ENCODE measurements at regions not wholly inside any gene's neighbourhood (a gene's known extent, or its start where the extent isn't known, plus 50 kb on each side); places are given as distances from the start of the nearest gene placed in this dataset.

- Mint-ChIP-seq H3K4me3 (no peak overlapping the region), H3K36me3 (no peaks in the 10 kb centered on the region), H3K4me1 (no peaks in the 10 kb centered on the region)
Observed at GRCh38 chr13:88526186-88526852, 855.1 kb downstream of the SLITRK5 start.

GRCh38 chr13:88526853-88527215 is 855.7 kb downstream of the SLITRK5 start:
- DNase-seq (no peak), ATAC-seq (ENCODE audit: low read depth in 2 of 2) (no peak)
- Histone ChIP-seq H3K4me3 (ENCODE audit: low read depth, low read length) (no peak overlapping the region), H3K27ac (ENCODE audit: insufficient read depth, low read length, poor library complexity, severe bottlenecking) (no peak overlapping the region), H3K36me3 (ENCODE audit: control insufficient read depth, insufficient read depth, low read length) (no peaks in the 10 kb centered on the region), H3K4me1 (ENCODE audit: control insufficient read depth, insufficient read depth, low read length, poor library complexity, severe bottlenecking) (no peaks in the 10 kb centered on the region), H3K27me3 (ENCODE audit: control insufficient read depth, insufficient read depth, low read length) (no peaks in the 10 kb centered on the region), H3K9me3 (ENCODE audit: control insufficient read depth in 2 of 2, low read length in 2 of 2) (no peaks in the 10 kb centered on the region)
- Mint-ChIP-seq H3K27ac (no peak overlapping the region), H3K9me3 (peaks cover 0 to 7% (median 2%) of the 10 kb centered on the region in 7 donors), H3K4me3 (no peak overlapping the region), H3K4me1 (no peaks in the 10 kb centered on the region), H3K36me3 (no peaks in the 10 kb centered on the region), H3K27me3 (no peaks in the 10 kb centered on the region)

More at GRCh38 chr13:88526186-88526852, 855.1 kb downstream of the SLITRK5 start:
- no peaks in the 10 kb centered on the region for H3K4me1 ChIP-seq (ENCODE audit: control insufficient read depth, insufficient read depth, low read length, poor library complexity, severe bottlenecking)
- no peak overlapping the region for H3K27ac ChIP-seq (ENCODE audit: insufficient read depth, low read length, poor library complexity, severe bottlenecking)
- peaks cover 0 to 9% (median 2%) of the 10 kb centered on the region in 7 donors for H3K9me3 Mint-ChIP-seq
- H3K27me3 Mint-ChIP-seq, result no peaks in the 10 kb centered on the region
- DNase-seq (no peak), ATAC-seq (ENCODE audit: low read depth in 2 of 2) (no peak)
- H3K9me3 ChIP-seq (ENCODE audit: control insufficient read depth in 2 of 2, low read length in 2 of 2), result no peaks in the 10 kb centered on the region
- H3K27me3 ChIP-seq (ENCODE audit: control insufficient read depth, insufficient read depth, low read length), result no peaks in the 10 kb centered on the region
- no peaks in the 10 kb centered on the region for H3K36me3 ChIP-seq (ENCODE audit: control insufficient read depth, insufficient read depth, low read length)
- H3K4me3 ChIP-seq (ENCODE audit: low read depth, low read length), result no peak overlapping the region
- H3K27ac Mint-ChIP-seq, result no peak overlapping the region

- Mint-ChIP-seq H3K4me1 (no peaks in the 10 kb centered on the region), H3K36me3 (no peaks in the 10 kb centered on the region), H3K9me3 (peaks cover 0 to 15% (median 3%) of the 10 kb centered on the region in 7 donors), H3K27ac (no peak overlapping the region), H3K27me3 (no peaks in the 10 kb centered on the region), H3K4me3 (no peak overlapping the region)
- H3K27me3 ChIP-seq (ENCODE audit: control insufficient read depth, insufficient read depth, low read length), result no peaks in the 10 kb centered on the region
- H3K9me3 ChIP-seq (ENCODE audit: control insufficient read depth in 2 of 2, low read length in 2 of 2), result peaks cover 0 to 4% of the 10 kb centered on the region in 2 experiments
- no peak overlapping the region for H3K4me3 ChIP-seq (ENCODE audit: low read depth, low read length)
- no peaks in the 10 kb centered on the region for H3K4me1 ChIP-seq (ENCODE audit: control insufficient read depth, insufficient read depth, low read length, poor library complexity, severe bottlenecking)
- no peak overlapping the region for H3K27ac ChIP-seq (ENCODE audit: insufficient read depth, low read length, poor library complexity, severe bottlenecking)
- DNase-seq (no peak), ATAC-seq (ENCODE audit: low read depth in 2 of 2) (no peak)
- H3K36me3 ChIP-seq (ENCODE audit: control insufficient read depth, insufficient read depth, low read length), result no peaks in the 10 kb centered on the region
Observed at GRCh38 chr13:88541994-88542393, 870.8 kb downstream of the SLITRK5 start.

- Mint-ChIP-seq H3K9me3 (peaks cover 0 to 18% (median 3%) of the 10 kb centered on the region in 7 donors), H3K36me3 (no peaks in the 10 kb centered on the region), H3K27ac (no peak overlapping the region), H3K27me3 (no peaks in the 10 kb centered on the region), H3K4me3 (no peak overlapping the region), H3K4me1 (no peaks in the 10 kb centered on the region)
- Histone ChIP-seq H3K27ac (ENCODE audit: insufficient read depth, low read length, poor library complexity, severe bottlenecking) (no peak overlapping the region), H3K36me3 (ENCODE audit: control insufficient read depth, insufficient read depth, low read length) (no peaks in the 10 kb centered on the region), H3K4me3 (ENCODE audit: low read depth, low read length) (no peak overlapping the region), H3K9me3 (ENCODE audit: control insufficient read depth in 2 of 2, low read length in 2 of 2) (peaks cover 0 to 4% of the 10 kb centered on the region in 2 experiments), H3K4me1 (ENCODE audit: control insufficient read depth, insufficient read depth, low read length, poor library complexity, severe bottlenecking) (no peaks in the 10 kb centered on the region), H3K27me3 (ENCODE audit: control insufficient read depth, insufficient read depth, low read length) (no peaks in the 10 kb centered on the region)
- ATAC-seq (ENCODE audit: low read depth in 2 of 2) (no peak), DNase-seq (no peak)
Observed at GRCh38 chr13:88544836-88545235, 873.7 kb downstream of the SLITRK5 start.

GRCh38 chr13:88552966-88553365 is 881.8 kb downstream of the SLITRK5 start:
- Histone ChIP-seq H3K36me3 (ENCODE audit: control insufficient read depth, insufficient read depth, low read length) (no peaks in the 10 kb centered on the region), H3K9me3 (ENCODE audit: control insufficient read depth in 2 of 2, low read length in 2 of 2) (peaks cover 0 to 3% of the 10 kb centered on the region in 2 experiments), H3K4me3 (ENCODE audit: low read depth, low read length) (no peak overlapping the region), H3K4me1 (ENCODE audit: control insufficient read depth, insufficient read depth, low read length, poor library complexity, severe bottlenecking) (no peaks in the 10 kb centered on the region), H3K27me3 (ENCODE audit: control insufficient read depth, insufficient read depth, low read length) (no peaks in the 10 kb centered on the region), H3K27ac (ENCODE audit: insufficient read depth, low read length, poor library complexity, severe bottlenecking) (no peak overlapping the region)
- Mint-ChIP-seq H3K4me3 (no peak overlapping the region), H3K36me3 (no peaks in the 10 kb centered on the region), H3K27me3 (no peaks in the 10 kb centered on the region), H3K9me3 (peaks cover 0 to 6% (median 2%) of the 10 kb centered on the region in 7 donors), H3K4me1 (no peaks in the 10 kb centered on the region), H3K27ac (no peak overlapping the region)
- DNase-seq (no peak), ATAC-seq (ENCODE audit: low read depth in 2 of 2) (no peak)

GRCh38 chr13:88565566-88565965 is 894.4 kb downstream of the SLITRK5 start:
- H3K4me1 Mint-ChIP-seq, result peaks cover 0 to 6% (median 0%) of the 10 kb centered on the region in 4 donors
- H3K4me3 Mint-ChIP-seq, result no peak overlapping the region
- Histone ChIP-seq H3K4me3 (ENCODE audit: low read depth, low read length) (no peak overlapping the region), H3K9me3 (ENCODE audit: control insufficient read depth in 2 of 2, low read length in 2 of 2) (no peaks in the 10 kb centered on the region), H3K27ac (ENCODE audit: insufficient read depth, low read length, poor library complexity, severe bottlenecking) (no peak overlapping the region), H3K4me1 (ENCODE audit: control insufficient read depth, insufficient read depth, low read length, poor library complexity, severe bottlenecking) (no peaks in the 10 kb centered on the region), H3K27me3 (ENCODE audit: control insufficient read depth, insufficient read depth, low read length) (no peaks in the 10 kb centered on the region), H3K36me3 (ENCODE audit: control insufficient read depth, insufficient read depth, low read length) (no peaks in the 10 kb centered on the region)
- DNase-seq (no peak), ATAC-seq (ENCODE audit: low read depth in 2 of 2) (no peak)
- H3K27me3 Mint-ChIP-seq, result no peaks in the 10 kb centered on the region
- no peak overlapping the region for H3K27ac Mint-ChIP-seq
- H3K36me3 Mint-ChIP-seq, result no peaks in the 10 kb centered on the region
- peaks cover 1 to 7% (median 4%) of the 10 kb centered on the region in 7 donors for H3K9me3 Mint-ChIP-seq

GRCh38 chr13:88585861-88586260 is 914.7 kb downstream of the SLITRK5 start:
- Histone ChIP-seq H3K4me3 (ENCODE audit: low read depth, low read length) (no peak overlapping the region), H3K4me1 (ENCODE audit: control insufficient read depth, insufficient read depth, low read length, poor library complexity, severe bottlenecking) (no peaks in the 10 kb centered on the region), H3K36me3 (ENCODE audit: control insufficient read depth, insufficient read depth, low read length) (no peaks in the 10 kb centered on the region), H3K27me3 (ENCODE audit: control insufficient read depth, insufficient read depth, low read length) (no peaks in the 10 kb centered on the region), H3K27ac (ENCODE audit: insufficient read depth, low read length, poor library complexity, severe bottlenecking) (no peak overlapping the region), H3K9me3 (ENCODE audit: control insufficient read depth in 2 of 2, low read length in 2 of 2) (peaks cover 0 to 3% of the 10 kb centered on the region in 2 experiments)
- no peak overlapping the region for H3K27ac Mint-ChIP-seq
- ATAC-seq (ENCODE audit: low read depth in 2 of 2) (no peak), DNase-seq (no peak)
- H3K4me3 Mint-ChIP-seq, result no peak overlapping the region
- no peaks in the 10 kb centered on the region for H3K4me1 Mint-ChIP-seq
- peaks cover 0 to 19% (median 3%) of the 10 kb centered on the region in 7 donors for H3K9me3 Mint-ChIP-seq
- H3K36me3 Mint-ChIP-seq, result no peaks in the 10 kb centered on the region
- H3K27me3 Mint-ChIP-seq, result peaks cover 4% of the 10 kb centered on the region

GRCh38 chr13:88586263-88586662 is 915.1 kb downstream of the SLITRK5 start:
- Histone ChIP-seq H3K4me1 (ENCODE audit: control insufficient read depth, insufficient read depth, low read length, poor library complexity, severe bottlenecking) (no peaks in the 10 kb centered on the region), H3K4me3 (ENCODE audit: low read depth, low read length) (no peak overlapping the region), H3K36me3 (ENCODE audit: control insufficient read depth, insufficient read depth, low read length) (no peaks in the 10 kb centered on the region), H3K9me3 (ENCODE audit: control insufficient read depth in 2 of 2, low read length in 2 of 2) (peaks cover 0 to 3% of the 10 kb centered on the region in 2 experiments), H3K27me3 (ENCODE audit: control insufficient read depth, insufficient read depth, low read length) (no peaks in the 10 kb centered on the region), H3K27ac (ENCODE audit: insufficient read depth, low read length, poor library complexity, severe bottlenecking) (no peak overlapping the region)
- H3K4me3 Mint-ChIP-seq, result no peak overlapping the region
- peaks cover 0 to 16% (median 3%) of the 10 kb centered on the region in 7 donors for H3K9me3 Mint-ChIP-seq
- no peak for ATAC-seq (ENCODE audit: low read depth in 2 of 2)
- no peaks in the 10 kb centered on the region for H3K4me1 Mint-ChIP-seq
- peaks cover 4% of the 10 kb centered on the region for H3K27me3 Mint-ChIP-seq
- no peak for DNase-seq
- H3K27ac Mint-ChIP-seq, result no peak overlapping the region
- H3K36me3 Mint-ChIP-seq, result no peaks in the 10 kb centered on the region

All from CD4-positive, CD25-positive, alpha-beta regulatory T cell (primary cell).